A549 (cell line): ENCODE measurements at regions not wholly inside any gene's neighbourhood (a gene's known extent, or its start where the extent isn't known, plus 50 kb on each side); places are given as distances from the start of the nearest gene placed in this dataset.

Experiments
- ATAC-seq, 2 experiments: fragments of 200-7000 bp in 1 of 2; fragments of >200 bp in 1 of 2; cut with Nextera tagmentation in 1 of 2; cut with Tn5 transposase in 1 of 2; 3 replicates each; pipeline versions ENCODE4 v1.8.0 to v1.9.1; 2018 to 2020; ENCODE audit warnings: mild to moderate bottlenecking in 1 of 2, moderate library complexity in 1 of 2
- CTCF ChIA-PET: fragments of 300-600 bp; sonication (Branson Sonifier 250); formaldehyde crosslinking; extraction: SDS; loops from one replicate; lab custom pipeline; 2021; ENCODE audit warnings: antibody characterized with exemption, inconsistent platforms; lab: Yijun Ruan, JAX
- POLR2A ChIA-PET: fragments of 350-600 bp; formaldehyde crosslinking; extraction: SDS; loops from one replicate; lab custom pipeline; 2021; ENCODE audit warnings: antibody characterized with exemption, inconsistent platforms; lab: Yijun Ruan, JAX
- DNase-seq, 2 experiments: peaks; one replicate each; pipeline versions ENCODE4 v3.0.0 to v3.0.0-alpha.2; 2011 to 2016; ENCODE audit warnings: low read depth in 1 of 2, low spot score in 1 of 2
- FAIRE-seq: peaks from 2 replicates; lab custom pipeline; 2011; peaks lifted over from hg19 to GRCh38; lab: Jason Lieb, UNC
- H3K27ac ChIP-seq, 2 experiments: fragments of >200 bp; sonication (Bioruptor Twin); formaldehyde crosslinking; 3 replicates each; pipeline ENCODE4 v1.5.1; 2016 to 2017
- H3K4me1 ChIP-seq: fragments of >200 bp; sonication (Bioruptor Twin); formaldehyde crosslinking; 3 replicates; pipeline ENCODE4 v1.6.1; 2016
- H3K4me2 ChIP-seq: fragments of >200 bp; sonication (Bioruptor Twin); formaldehyde crosslinking; 3 replicates; pipeline ENCODE4 v1.6.1; 2016
- H3K4me3 ChIP-seq: fragments of >200 bp; sonication (Bioruptor Twin); formaldehyde crosslinking; 3 replicates; pipeline ENCODE4 v1.5.1; 2016
- H3K9me3 ChIP-seq: fragments of >200 bp; sonication (Bioruptor Twin); formaldehyde crosslinking; 3 replicates; pipeline ENCODE4 v1.6.1; 2016
- BCL3 ChIP-seq: fragments of >200 bp; sonication (Bioruptor Twin); formaldehyde crosslinking; IDR thresholded peaks from 3 replicates; pipeline ENCODE4 v1.6.1; 2016
- CEBPB ChIP-seq, 2 experiments: fragments of >200 bp in 1 of 2; sonication (Bioruptor Twin) in 1 of 2; formaldehyde crosslinking in 1 of 2; IDR thresholded peaks; 2 replicates each; pipeline ENCODE4 v1.6.1; 2012 to 2016
- CHD2 ChIP-seq: fragments of 150-350 bp; IDR thresholded peaks from 2 replicates; pipeline ENCODE4 v1.6.1; 2014; ENCODE audit warnings: low read length; ENCODE audit not compliant: partially characterized antibody
- CHD4 ChIP-seq: fragments of 200-600 bp; sonication (generic); IDR thresholded peaks from 2 replicates; pipeline ENCODE4 v1.6.1; 2016; ENCODE audit warnings: antibody characterized with exemption, mild to moderate bottlenecking, borderline replicate concordance
- E2F6 ChIP-seq: IDR thresholded peaks from 2 replicates; pipeline ENCODE4 v1.6.1; 2012; ENCODE audit warnings: low read depth, borderline replicate concordance
- EHF ChIP-seq: fragments of 250-450 bp; sonication (Bioruptor Pico); IDR thresholded peaks from 2 replicates; pipeline ENCODE4 v1.5.0; 2020; ENCODE audit warnings: mild to moderate bottlenecking
- EHMT2 ChIP-seq: fragments of 200-600 bp; sonication (generic); IDR thresholded peaks from 2 replicates; pipeline ENCODE4 v1.6.1; 2016; ENCODE audit warnings: antibody characterized with exemption, low read depth, mild to moderate bottlenecking, moderate library complexity
- EP300 ChIP-seq, 2 experiments: fragments of >200 bp; sonication (Bioruptor Twin); formaldehyde crosslinking; IDR thresholded peaks; 2 replicates in 1 of 2; 3 replicates in 1 of 2; pipeline ENCODE4 v1.6.1; 2016 to 2017
- ESRRA ChIP-seq: fragments of 150-350 bp; IDR thresholded peaks from 2 replicates; pipeline ENCODE4 v1.6.1; 2014; ENCODE audit warnings: mild to moderate bottlenecking, low read length, borderline replicate concordance
- FOSB ChIP-seq: fragments of 250-450 bp; sonication (Bioruptor Pico); IDR thresholded peaks from 2 replicates; pipeline ENCODE4 v1.5.0; 2020; ENCODE audit warnings: mild to moderate bottlenecking, moderate library complexity
- FOXS1 ChIP-seq: fragments of 250-450 bp; sonication (Bioruptor Pico); IDR thresholded peaks from 2 replicates; pipeline ENCODE4 v1.5.0; 2020; ENCODE audit warnings: mild to moderate bottlenecking, moderate library complexity
- HES2 ChIP-seq: fragments of >200 bp; sonication (Bioruptor Twin); formaldehyde crosslinking; IDR thresholded peaks from 2 replicates; pipeline ENCODE4 v1.6.1; 2016
- HEYL ChIP-seq: fragments of 250-450 bp; sonication (Bioruptor Pico); IDR thresholded peaks from 2 replicates; pipeline ENCODE4 v1.8.0; 2021; ENCODE audit warnings: mild to moderate bottlenecking, moderate library complexity
- HOXA7 ChIP-seq: fragments of 250-450 bp; sonication (Bioruptor Pico); IDR thresholded peaks from 2 replicates; pipeline ENCODE4 v1.5.0; 2020; ENCODE audit warnings: mild to moderate bottlenecking, moderate library complexity
- JUN ChIP-seq, 2 experiments: fragments of >200 bp; sonication (Bioruptor Twin); formaldehyde crosslinking; IDR thresholded peaks; 2 replicates in 1 of 2; 3 replicates in 1 of 2; pipeline ENCODE4 v1.6.1; 2016 to 2017
- KDM5A ChIP-seq: fragments of 200-600 bp; sonication (generic); IDR thresholded peaks from 2 replicates; pipeline ENCODE4 v1.6.1; 2016; ENCODE audit warnings: antibody characterized with exemption, mild to moderate bottlenecking
- MYC ChIP-seq: IDR thresholded peaks from 2 replicates; pipeline ENCODE4 v1.6.1; 2012; ENCODE audit warnings: mild to moderate bottlenecking, inconsistent platforms, low read length, improper control_type of control experiment, borderline replicate concordance
- NFE2L2 ChIP-seq: fragments of 150-350 bp; conservative IDR thresholded peaks from 2 replicates; pipeline ENCODE4 v1.6.1; 2014; ENCODE audit warnings: low read length
- PHF8 ChIP-seq: fragments of 200-600 bp; sonication (generic); IDR thresholded peaks from 2 replicates; pipeline ENCODE4 v1.6.1; 2016; ENCODE audit warnings: low read depth, mild to moderate bottlenecking, antibody characterized with exemption, moderate library complexity, borderline replicate concordance
- POLR2A ChIP-seq: IDR thresholded peaks from 2 replicates; pipeline ENCODE4 v1.6.1; 2012; ENCODE audit warnings: mild to moderate bottlenecking, low read length
- POLR2AphosphoS2 ChIP-seq: conservative IDR thresholded peaks from 2 replicates; pipeline ENCODE4 v1.6.1; 2012; ENCODE audit warnings: low read length, improper control_type of control experiment, inconsistent platforms
- RARB ChIP-seq: fragments of 250-450 bp; sonication (Bioruptor Pico); IDR thresholded peaks from 2 replicates; pipeline ENCODE4 v1.8.0; 2021; ENCODE audit warnings: mild to moderate bottlenecking, moderate library complexity
- REST ChIP-seq: fragments of 200-600 bp; sonication (generic); IDR thresholded peaks from 2 replicates; pipeline ENCODE4 v1.6.1; 2016; ENCODE audit warnings: antibody characterized with exemption, mild to moderate bottlenecking, moderate library complexity
- RFX5 ChIP-seq: fragments of 450-650 bp; IDR thresholded peaks from 2 replicates; pipeline ENCODE4 v1.7.1; 2014; ENCODE audit warnings: antibody characterized with exemption, mild to moderate bottlenecking, moderate library complexity
- WGBS: methylation state at CpG from one replicate; pipeline ENCODE4 v1.1.6; 2017; ENCODE audit errors: missing lambda C conversion rate; 5-methylcytosine and 5-hydroxymethylcytosine counted together

GRCh38 chr6:164854526-164854925 lies 454.9 kb downstream of the C6orf118 start:
- CTCF ChIA-PET: interaction anchor here (0.9 kb wide), 1 partner anchor 10 kb away, joined by 5 read pairs; no protein-coding TSS in a partner anchor
- no peaks in the 10 kb centered on the region for H3K4me1 ChIP-seq
- H3K27ac ChIP-seq: no peak overlapping the region
- no peaks in the 10 kb centered on the region for H3K9me3 ChIP-seq
- DNase-seq (no peak), FAIRE-seq (no peak), ATAC-seq (no peak)
- H3K4me3 ChIP-seq: no peak overlapping the region
- H3K4me2 ChIP-seq: no peak overlapping the region
- POLR2A ChIA-PET: no interaction called here
- TF ChIP-seq ESRRA (no peak), E2F6 (no peak), POLR2A (no peak), EP300 (IDR thresholded peaks at IDR 0.05) (no peak), RARB (no peak), NFE2L2 (no peak), FOSB (CRISPR knock-in tag) (no peak), FOXS1 (CRISPR knock-in tag) (no peak), CHD2 (no peak), KDM5A (no peak), HEYL (no peak), REST (no peak), HES2 (no peak), JUN (IDR thresholded peaks at IDR 0.05) (no peak), MYC (no peak), EHMT2 (no peak), CEBPB (IDR thresholded peaks at IDR 0.05) (no peak), BCL3 (no peak)

- ATAC-seq (no peak), DNase-seq (no peak), FAIRE-seq (no peak)
- no peak overlapping the region for H3K4me3 ChIP-seq
- POLR2A ChIA-PET: no interaction called here
- H3K4me1 ChIP-seq: no peaks in the 10 kb centered on the region
- no peak for TF ChIP-seq FOSB (CRISPR knock-in tag)
- TF ChIP-seq KDM5A: no peak
- TF ChIP-seq PHF8: no peak
- TF ChIP-seq EHF (CRISPR knock-in tag): no peak
- TF ChIP-seq POLR2AphosphoS2: no peak
- TF ChIP-seq EHMT2: no peak
- TF ChIP-seq REST: no peak
- no peak for TF ChIP-seq HOXA7 (CRISPR knock-in tag)
- TF ChIP-seq JUN (IDR thresholded peaks at IDR 0.05): no peak
- no peak for TF ChIP-seq RFX5
- TF ChIP-seq CHD4: no peak
- H3K27ac ChIP-seq: no peak overlapping the region
- 8% methylated on average over 1 of the region's 1 CpG for WGBS
- H3K9me3 ChIP-seq: no peaks in the 10 kb centered on the region
- H3K4me2 ChIP-seq: no peak overlapping the region
- CTCF ChIA-PET: no interaction called here
Measured at GRCh38 chr6:164845773-164846172, 463.6 kb downstream of the C6orf118 start.
